HL-60 (cell line): ENCODE measurements at regions not wholly inside any gene's neighbourhood (a gene's known extent, or its start where the extent isn't known, plus 50 kb on each side); places are given as distances from the start of the nearest gene placed in this dataset.
A peak's percentile ranks its signal among the peaks of the same experiment; 100 is the strongest.

Experiments
- DNase-seq, 2 experiments: peaks; one replicate each; pipeline ENCODE4 v3.0.0-alpha.2; 2010 to 2020; ENCODE audit warnings: low read depth in 1 of 2, low spot score in 1 of 2
- H3K27ac ChIP-seq: fragments of 250-450 bp; sonication (Bioruptor Pico); replicated peaks from 2 replicates; pipeline ENCODE4 v1.5.1; 2020; ENCODE audit warnings: mild to moderate bottlenecking, moderate library complexity
- H3K27me3 ChIP-seq: fragments of 250-450 bp; sonication (Bioruptor Pico); 2 replicates; pipeline ENCODE4 v1.5.1; 2021; ENCODE audit warnings: mild to moderate bottlenecking, moderate library complexity; ENCODE audit not compliant: insufficient read depth, poor library complexity, severe bottlenecking
- H3K4me3 ChIP-seq: replicated peaks from 2 replicates; pipeline ENCODE4 v1.5.1; 2011; ENCODE audit warnings: mild to moderate bottlenecking, control low read depth, low read length; ENCODE audit not compliant: insufficient read depth
- CTCF ChIP-seq: IDR thresholded peaks from one replicate; pipeline ENCODE4 v1.5.1; 2011; ENCODE audit warnings: low read length, control low read depth, inconsistent platforms; ENCODE audit not compliant: insufficient read depth
- GABPA ChIP-seq: IDR thresholded peaks from 2 replicates; pipeline ENCODE4 v1.6.1; 2012; ENCODE audit warnings: low read depth
- POLR2AphosphoS5 ChIP-seq: IDR thresholded peaks from 2 replicates; pipeline ENCODE4 v1.6.1; 2012; ENCODE audit warnings: low read depth
- REST ChIP-seq: IDR thresholded peaks from 2 replicates; pipeline ENCODE4 v1.6.1; 2012; ENCODE audit warnings: low read depth; ENCODE audit not compliant: insufficient replicate concordance
- SPI1 ChIP-seq: IDR thresholded peaks from 2 replicates; pipeline ENCODE4 v1.6.1; 2012; ENCODE audit warnings: low read depth, mild to moderate bottlenecking, borderline replicate concordance

- no peak for DNase-seq
- no peak overlapping the region for H3K27ac ChIP-seq
- H3K27me3 ChIP-seq: no peaks in the 10 kb centered on the region
- no peak overlapping the region for H3K4me3 ChIP-seq
- TF ChIP-seq CTCF (peak; percentile 55), POLR2AphosphoS5 (no peak)
Observed at GRCh38 chr10:120735773-120736371, 115.3 kb upstream of the WDR11 start.

- DNase-seq: no peak
- H3K4me3 ChIP-seq: no peak overlapping the region
- TF ChIP-seq CTCF: no peak
- no peak for TF ChIP-seq REST
- TF ChIP-seq POLR2AphosphoS5: no peak
- no peak for TF ChIP-seq SPI1
- no peak for TF ChIP-seq GABPA
- H3K27me3 ChIP-seq: no peaks in the 10 kb centered on the region
- no peak overlapping the region for H3K27ac ChIP-seq
Observed at GRCh38 chr10:120736377-120736776, 114.8 kb upstream of the WDR11 start.

GRCh38 chr10:120738658-120739057 lies 112.5 kb upstream of the WDR11 start:
- TF ChIP-seq CTCF (no peak), GABPA (no peak)
- DNase-seq: no peak
- no peak overlapping the region for H3K4me3 ChIP-seq
- no peak overlapping the region for H3K27ac ChIP-seq
- H3K27me3 ChIP-seq: no peaks in the 10 kb centered on the region

GRCh38 chr10:120741396-120741795 lies 109.8 kb upstream of the WDR11 start:
- Histone ChIP-seq H3K4me3 (no peak overlapping the region), H3K27me3 (no peaks in the 10 kb centered on the region), H3K27ac (no peak overlapping the region)
- DNase-seq: no peak
- TF ChIP-seq GABPA (no peak), POLR2AphosphoS5 (no peak), SPI1 (no peak), REST (no peak), CTCF (no peak)
